Panc1 (cell line): ENCODE measurements at regions not wholly inside any gene's neighbourhood (a gene's known extent, or its start where the extent isn't known, plus 50 kb on each side); places are given as distances from the start of the nearest gene placed in this dataset.

Source experiments
- CTCF ChIP-seq: fragments of 450-650 bp; IDR thresholded peaks from 2 replicates; pipeline ENCODE4 v1.5.1; 2017; ENCODE audit warnings: mild to moderate bottlenecking
- REST ChIP-seq, 2 experiments: IDR thresholded peaks; 2 replicates each; pipeline ENCODE4 v1.6.1; 2011 to 2012; ENCODE audit warnings: low read depth in 2 of 2, control low read depth in 1 of 2, low read length in 1 of 2, mild to moderate bottlenecking in 1 of 2, moderate library complexity in 1 of 2; ENCODE audit not compliant: insufficient read depth in 1 of 2
- SIN3A ChIP-seq: IDR thresholded peaks from 2 replicates; pipeline ENCODE4 v1.6.1; 2012; ENCODE audit warnings: low read depth, mild to moderate bottlenecking, low read length, moderate library complexity, borderline replicate concordance; ENCODE audit not compliant: insufficient read depth
- TCF7L2 ChIP-seq: IDR thresholded peaks from 2 replicates; pipeline ENCODE4 v1.6.1; 2011; ENCODE audit warnings: mild to moderate bottlenecking, low read depth, low read length, inconsistent platforms

- TF ChIP-seq CTCF = no peak
- no peak for TF ChIP-seq TCF7L2
- no peak for TF ChIP-seq REST (IDR thresholded peaks at IDR 0.05; ENCODE audit: insufficient read depth in 1 of 2, low read depth in 2 of 2, low read length in 1 of 2)
- TF ChIP-seq SIN3A = no peak
Observed at GRCh38 chr14:105884808-105885281, 358.5 kb downstream of the TMEM121 start.
